ENCODE measurements at regions not wholly inside any gene's neighbourhood (a gene's known extent, or its start where the extent isn't known, plus 50 kb on each side); places are given as distances from the start of the nearest gene placed in this dataset.

GRCh38 chr14:98014851-98015615 lies 1217.9 kb downstream of the VRK1 start:
- no peak for TF ChIP-seq CTCF (conservative IDR thresholded peaks at IDR 0.05)
- no peak for TF ChIP-seq ZFX (IDR thresholded peaks at IDR 0.05)
